GM19328 (cell line): ENCODE measurements at regions not wholly inside any gene's neighbourhood (a gene's known extent, or its start where the extent isn't known, plus 50 kb on each side); places are given as distances from the start of the nearest gene placed in this dataset.

Experiments
- ATAC-seq: cut with Tn5 transposase; IDR thresholded peaks from one replicate; pipeline ENCODE4 v1.9.1; 2021; ENCODE audit warnings: mild to moderate bottlenecking, moderate library complexity; ENCODE audit not compliant: unreplicated experiment

DNA sequence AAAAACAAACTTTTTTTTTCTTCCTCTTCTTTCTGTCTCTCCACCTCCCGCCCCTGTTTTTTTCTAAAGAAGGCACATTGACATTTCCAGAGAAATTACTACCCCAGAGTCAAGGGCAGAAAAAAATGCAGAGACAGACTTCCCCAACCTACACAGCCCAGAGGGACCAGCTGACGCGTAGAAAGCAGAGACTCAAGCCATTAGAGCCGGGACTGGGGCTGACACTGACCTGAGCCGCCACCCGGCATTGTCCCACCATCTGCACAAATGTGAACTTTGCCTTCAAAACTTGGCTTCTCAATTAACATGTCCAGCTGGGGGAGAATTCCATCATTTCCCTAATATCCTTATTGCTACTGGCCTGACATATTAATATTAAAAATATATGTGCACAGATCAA, 385.6 kb downstream of the NR2F2 start:
- no peak for ATAC-seq

- ATAC-seq: no peak
These were observed 386.0 kb downstream of the NR2F2 start for GRCh38 chr15:96716478-96716877.

GRCh38 chr15:96720251-96720650, 389.8 kb downstream of the NR2F2 start:
- ATAC-seq: no peak

DNA sequence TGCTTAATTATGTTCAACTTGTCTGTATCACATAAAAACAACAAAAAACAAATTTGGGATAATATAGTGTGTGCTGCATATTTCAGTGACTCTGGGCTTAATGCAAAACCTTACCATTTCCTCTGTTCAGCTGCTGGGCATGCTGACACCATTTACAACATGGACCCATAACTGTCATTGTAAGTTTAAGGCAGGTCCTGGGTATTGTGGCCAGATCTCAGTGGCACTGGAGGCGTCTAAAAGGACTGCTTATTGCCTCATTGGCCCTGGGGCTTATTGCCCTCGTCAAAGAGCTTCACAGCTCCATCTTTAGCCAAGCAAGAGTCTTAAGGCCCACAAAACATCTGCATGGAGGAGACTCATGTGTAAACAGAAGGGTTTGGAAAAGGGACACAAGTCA, 390.2 kb downstream of the NR2F2 start:
- ATAC-seq: no peak

- no peak for ATAC-seq
These were observed 398.1 kb downstream of the NR2F2 start for GRCh38 chr15:96728591-96728990.

DNA sequence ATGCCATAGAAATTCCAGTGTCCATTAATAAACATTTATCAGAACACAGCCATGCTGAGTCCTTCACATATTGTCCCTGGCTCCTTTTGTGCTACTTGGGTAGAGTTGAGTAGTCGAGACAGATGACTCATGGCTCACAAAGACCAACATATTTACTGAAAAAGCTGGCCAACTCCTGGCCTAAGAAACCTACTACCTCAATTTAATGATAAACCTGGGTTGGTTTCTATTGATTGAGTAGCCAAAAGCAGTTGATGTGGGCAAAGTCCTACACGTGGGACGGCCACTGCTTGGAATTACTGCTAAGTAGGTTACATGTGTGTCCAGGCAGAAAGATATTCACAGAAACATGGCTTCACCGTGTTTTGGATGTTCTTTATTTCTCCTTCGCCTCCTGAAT, 402.2 kb downstream of the NR2F2 start:
- ATAC-seq: no peak

DNA sequence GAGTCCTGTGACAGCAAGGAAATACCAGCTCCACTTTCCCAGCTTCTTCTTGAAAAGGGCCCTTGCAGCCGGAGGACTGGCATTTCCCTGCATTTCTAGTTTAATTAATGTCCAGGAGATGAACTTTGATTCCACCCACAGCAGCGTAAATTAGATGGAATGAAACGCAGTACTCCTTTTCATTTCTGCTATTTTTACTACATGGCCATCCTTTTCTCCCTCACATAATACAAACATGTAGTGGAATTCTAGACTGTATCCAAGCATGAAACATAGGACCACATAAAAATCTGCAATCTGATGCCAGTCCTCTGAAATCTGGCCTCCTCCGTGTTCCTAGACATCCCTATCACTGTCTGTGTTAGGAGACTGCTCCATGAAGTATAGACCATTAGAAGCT, 403.2 kb downstream of the NR2F2 start:
- ATAC-seq: no peak

- no peak for ATAC-seq
These were observed 405.2 kb downstream of the NR2F2 start for GRCh38 chr15:96735632-96736240.

GRCh38 chr15:96736384-96736783, 405.9 kb downstream of the NR2F2 start:
- ATAC-seq: no peak

- ATAC-seq: no peak
These were observed 406.9 kb downstream of the NR2F2 start for GRCh38 chr15:96737408-96737807.

- ATAC-seq: no peak
These were observed 416.2 kb downstream of the NR2F2 start for GRCh38 chr15:96746665-96747064.

DNA sequence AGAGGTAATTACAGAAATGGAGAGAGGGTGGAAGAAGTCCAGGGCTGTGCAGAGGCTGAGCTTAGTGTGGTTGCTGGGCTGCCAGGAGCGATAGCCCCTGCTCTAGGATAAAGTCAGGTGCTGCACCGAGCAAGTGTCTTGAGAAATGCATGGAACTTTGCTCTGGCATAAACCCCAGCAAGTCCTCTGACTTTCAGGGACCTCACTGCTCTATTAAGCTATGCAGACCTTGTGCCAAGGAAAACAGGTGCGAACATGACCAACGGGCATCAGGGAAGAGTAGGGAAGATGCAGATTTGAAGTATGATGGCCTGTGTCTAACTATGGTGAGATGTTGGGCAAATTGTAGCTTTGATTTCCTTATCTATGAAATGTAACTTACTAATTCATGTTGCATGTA, 416.8 kb downstream of the NR2F2 start:
- ATAC-seq: no peak

DNA sequence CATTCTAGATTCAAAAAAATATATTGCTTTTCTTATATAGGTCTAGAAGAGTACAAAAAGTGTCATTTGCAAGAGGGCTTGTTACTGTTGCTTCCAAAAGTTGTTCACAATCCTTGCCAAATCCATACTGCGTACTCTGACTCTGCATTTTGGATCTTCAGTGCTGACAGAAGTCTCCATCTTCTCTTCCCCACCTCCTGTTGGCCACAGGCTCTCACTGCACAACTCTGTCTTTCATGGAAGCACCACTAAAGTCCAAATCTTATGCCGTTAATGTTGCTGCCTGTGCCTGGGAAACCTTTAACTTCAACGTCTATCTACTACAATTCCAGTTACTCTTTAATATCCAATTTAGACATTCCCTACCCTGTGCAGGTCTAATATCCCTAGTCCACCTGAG, 419.9 kb downstream of the NR2F2 start:
- no peak for ATAC-seq

DNA sequence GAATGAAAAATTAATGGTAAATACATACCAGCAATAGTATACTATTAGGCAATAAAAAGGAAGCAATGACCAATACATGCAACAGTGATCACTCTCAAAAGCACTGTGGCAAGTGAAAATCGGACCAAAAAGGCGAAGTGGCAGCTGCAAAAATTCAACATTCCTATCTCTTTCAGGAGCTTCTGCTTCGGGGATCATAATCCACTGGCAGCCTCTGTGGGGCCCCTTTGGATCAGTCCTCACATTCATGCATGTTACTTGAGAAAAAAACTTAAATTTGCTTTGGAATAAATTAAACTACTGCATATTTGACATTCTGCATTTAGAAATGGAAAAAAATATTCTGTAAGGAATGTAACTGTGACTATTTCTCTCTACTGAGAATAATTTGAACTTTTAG, 425.6 kb downstream of the NR2F2 start:
- no peak for ATAC-seq

- no peak for ATAC-seq
These were observed 426.2 kb downstream of the NR2F2 start for GRCh38 chr15:96756656-96757055.

DNA sequence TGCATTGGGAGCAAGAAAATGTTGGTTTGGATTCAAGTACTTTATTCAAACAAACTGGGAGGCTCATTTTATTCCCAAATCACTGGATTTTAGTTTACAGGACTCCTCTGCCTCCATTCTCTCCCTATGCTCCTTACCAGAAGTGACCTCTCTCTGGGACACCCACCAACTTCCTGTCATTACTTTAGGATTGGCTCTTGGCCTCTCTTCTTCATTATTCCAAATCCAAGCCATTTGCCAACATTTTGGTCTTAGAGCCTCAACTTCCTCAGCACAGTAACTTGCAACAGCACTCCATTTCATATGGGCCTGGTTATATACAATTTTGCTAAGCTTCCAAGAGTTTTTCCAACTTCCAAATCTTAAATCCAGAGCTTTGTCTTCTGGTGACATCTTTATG, 432.1 kb downstream of the NR2F2 start:
- no peak for ATAC-seq

GRCh38 chr15:96764501-96764900, 434.0 kb downstream of the NR2F2 start:
- ATAC-seq: no peak

- no peak for ATAC-seq
These were observed 434.4 kb downstream of the NR2F2 start for GRCh38 chr15:96764946-96765345.

DNA sequence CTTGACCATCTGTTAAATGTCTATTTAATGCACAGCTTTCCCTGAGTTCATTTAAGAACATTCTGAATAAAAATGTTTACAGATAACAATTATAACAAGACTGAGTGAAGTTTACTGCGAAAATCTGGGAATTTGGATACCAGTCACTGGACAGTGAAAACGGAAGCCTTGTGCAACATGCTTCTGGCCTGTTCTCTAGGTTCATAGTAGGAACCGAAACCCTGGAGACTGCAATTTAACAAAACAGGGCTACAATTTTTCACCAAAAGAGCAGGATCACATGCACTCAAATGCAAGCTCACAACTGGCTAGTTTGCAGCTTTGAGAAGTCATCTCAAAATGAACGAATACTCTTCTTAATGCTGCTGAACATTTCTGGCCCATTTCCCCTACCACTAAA, 435.9 kb downstream of the NR2F2 start:
- no peak for ATAC-seq

DNA sequence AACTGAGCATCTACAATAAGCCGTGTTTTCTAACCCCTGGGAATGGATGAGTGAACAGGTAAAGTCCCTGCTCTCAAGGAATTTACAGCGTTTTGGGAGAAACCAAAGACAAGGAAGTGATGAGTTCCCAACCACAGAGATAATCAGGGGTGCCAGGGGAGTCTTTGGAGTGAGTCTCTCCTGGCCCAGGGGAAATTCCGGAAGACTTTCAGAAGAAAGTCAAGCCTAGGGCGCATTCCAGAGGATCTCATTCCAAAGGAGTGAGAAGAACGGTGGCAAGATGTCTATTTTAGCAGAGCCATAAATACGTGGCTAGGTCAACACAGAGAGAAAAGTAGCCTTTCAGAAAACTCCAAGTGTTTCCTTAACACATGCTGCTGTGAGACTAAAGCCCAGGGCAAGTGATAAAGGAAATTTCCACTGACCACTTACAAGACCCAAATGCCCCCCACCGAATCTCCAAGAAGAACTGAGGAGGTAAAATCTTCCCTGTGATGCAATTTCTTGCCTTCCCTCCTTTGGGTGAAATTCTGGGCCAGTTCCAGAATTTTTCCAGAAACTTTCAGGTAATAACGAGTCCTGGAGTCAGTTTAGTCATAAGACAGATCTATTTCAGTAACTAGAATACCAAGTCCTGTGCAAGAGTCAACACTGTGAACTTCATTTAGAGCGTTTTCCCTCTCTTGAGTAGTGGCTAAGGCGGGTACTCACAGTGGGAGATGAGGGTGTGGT, 437.4 kb downstream of the NR2F2 start:
- no peak for ATAC-seq

DNA sequence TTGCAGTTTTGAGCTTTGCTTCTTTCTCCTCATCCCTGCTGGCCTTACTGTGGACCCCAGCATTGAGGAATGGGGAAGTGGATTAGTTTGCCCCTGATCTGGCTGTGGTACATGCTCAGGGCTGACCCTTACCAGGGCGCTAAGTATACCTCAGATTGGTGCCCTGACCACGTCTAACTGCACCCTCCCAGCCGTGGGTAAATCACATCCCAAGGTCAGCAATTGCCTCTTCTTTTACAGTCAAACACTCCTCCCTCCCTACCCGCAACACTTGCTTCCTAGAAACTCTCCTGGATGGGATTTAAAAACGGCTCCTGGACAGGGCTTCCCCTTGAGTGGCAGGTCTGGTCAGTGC, 437.9 kb downstream of the NR2F2 start:
- no peak for ATAC-seq

GRCh38 chr15:96771035-96771434, 440.5 kb downstream of the NR2F2 start:
- no peak for ATAC-seq

- ATAC-seq: no peak
These were observed 443.7 kb downstream of the NR2F2 start for GRCh38 chr15:96774216-96774615.
